Anterior cingulate cortex (tissue), 58 donors: ENCODE measurements at regions not wholly inside any gene's neighbourhood (a gene's known extent, or its start where the extent isn't known, plus 50 kb on each side); places are given as distances from the start of the nearest gene placed in this dataset.
A peak's percentile ranks its signal among the peaks of the same experiment; 100 is the strongest.
"Not testable (repeated sequence)": the region's sequence is repeated elsewhere in the genome, so short reads cannot be mapped to it uniquely, and the experiment has no call there.

Source experiments
- DNase-seq, 58 donors: peaks; one replicate each; lab custom pipeline; 2025; lab: John Stamatoyannopoulos, UW

DNA sequence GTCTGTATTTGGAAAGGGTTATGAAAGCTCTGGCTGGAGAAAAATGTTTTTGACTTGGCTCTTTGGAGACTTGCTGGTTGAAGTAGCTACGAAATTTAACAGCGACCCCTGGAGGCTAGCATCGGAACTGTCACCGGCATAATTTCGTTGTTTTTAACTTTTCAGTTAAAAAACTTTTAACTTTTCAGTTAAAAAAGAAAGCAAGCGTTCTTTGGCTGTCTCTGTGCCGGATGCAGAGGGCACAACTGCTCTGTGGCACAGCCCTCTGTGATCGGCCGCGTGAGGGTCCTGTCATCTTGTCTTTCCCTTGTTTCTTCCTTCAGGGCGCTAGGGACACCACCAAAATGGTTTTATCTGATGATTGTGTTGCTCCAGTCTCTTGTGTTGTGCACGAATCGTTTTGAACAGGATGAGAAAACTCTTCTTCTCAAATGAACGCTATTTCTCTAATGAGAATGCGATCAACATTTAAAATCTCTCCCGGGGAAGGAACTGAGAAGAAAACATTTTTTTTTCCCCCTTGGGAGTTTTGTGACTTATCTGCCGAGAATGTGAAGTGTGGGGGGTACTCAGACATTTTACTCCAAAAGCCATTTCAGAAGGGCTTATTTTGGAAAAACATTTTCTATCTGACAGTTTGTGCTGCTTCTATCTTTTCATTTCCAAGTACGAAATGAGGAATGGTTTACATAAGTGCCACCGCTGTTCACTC lies 57.1 kb downstream of the ADCYAP1 start:
- peak in 11 of 58 donors; percentile 1 to 31 (median 8) for DNase-seq

DNA sequence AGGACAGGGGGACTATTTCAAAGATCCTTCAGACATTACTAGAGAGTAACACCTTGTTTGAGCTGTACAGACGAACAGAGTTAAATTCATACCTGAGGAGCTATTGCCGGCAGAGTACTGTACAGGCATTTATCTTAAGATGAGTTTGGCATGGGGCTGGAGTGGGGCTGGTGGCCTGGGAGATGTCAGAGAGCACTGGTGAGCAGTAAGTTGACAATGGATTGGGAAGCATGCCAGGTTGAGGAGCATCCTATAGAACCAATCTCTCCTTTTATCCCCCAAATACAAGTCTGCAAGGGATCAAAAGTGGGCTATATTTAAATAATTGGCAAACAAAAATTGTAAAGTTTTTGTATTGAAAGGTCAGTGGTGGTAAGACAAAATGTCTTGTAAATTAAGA lies 58.6 kb downstream of the ADCYAP1 start:
- no peak for DNase-seq

DNA sequence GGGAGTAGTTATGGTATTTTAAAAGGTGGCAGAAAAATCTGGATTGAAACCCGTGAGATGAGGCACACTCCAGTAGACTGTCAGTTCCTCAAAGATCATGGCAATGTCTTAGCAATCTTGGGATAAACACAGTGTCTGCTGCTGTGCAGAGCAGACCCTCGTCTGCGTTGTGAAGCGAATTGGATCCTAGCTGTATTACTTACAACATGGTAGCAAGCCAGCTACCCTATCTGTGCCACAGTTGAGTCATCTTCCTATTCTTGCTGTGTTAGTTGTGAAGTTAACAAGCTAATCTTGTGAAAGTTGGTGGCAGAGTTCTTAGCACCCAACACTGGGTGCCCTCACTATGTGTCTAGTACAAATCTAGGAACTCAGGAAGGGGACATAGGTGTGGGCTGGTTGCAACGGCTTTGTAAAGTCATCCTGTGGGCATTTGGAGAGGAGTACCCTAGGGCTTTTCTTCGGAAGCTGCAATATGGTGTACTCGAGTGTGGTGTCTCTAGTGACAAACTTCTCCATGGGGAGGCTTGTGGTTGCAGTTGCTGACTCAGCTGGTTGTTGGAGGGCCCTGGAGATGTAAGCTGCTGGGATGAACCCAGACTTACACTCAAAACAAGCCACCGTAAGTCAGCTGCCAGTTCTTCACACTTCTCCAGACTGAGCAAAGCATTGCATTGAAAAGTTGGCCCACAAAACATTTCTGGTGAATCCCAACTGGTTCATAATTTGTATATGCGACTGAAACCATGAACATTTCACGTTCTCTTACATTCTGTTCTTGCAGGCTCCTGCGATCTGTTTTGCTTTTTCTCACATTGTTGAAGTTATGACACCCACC lies 61.5 kb downstream of the ADCYAP1 start:
- DNase-seq: peak in 1 of 58 donors; percentile 1

DNA sequence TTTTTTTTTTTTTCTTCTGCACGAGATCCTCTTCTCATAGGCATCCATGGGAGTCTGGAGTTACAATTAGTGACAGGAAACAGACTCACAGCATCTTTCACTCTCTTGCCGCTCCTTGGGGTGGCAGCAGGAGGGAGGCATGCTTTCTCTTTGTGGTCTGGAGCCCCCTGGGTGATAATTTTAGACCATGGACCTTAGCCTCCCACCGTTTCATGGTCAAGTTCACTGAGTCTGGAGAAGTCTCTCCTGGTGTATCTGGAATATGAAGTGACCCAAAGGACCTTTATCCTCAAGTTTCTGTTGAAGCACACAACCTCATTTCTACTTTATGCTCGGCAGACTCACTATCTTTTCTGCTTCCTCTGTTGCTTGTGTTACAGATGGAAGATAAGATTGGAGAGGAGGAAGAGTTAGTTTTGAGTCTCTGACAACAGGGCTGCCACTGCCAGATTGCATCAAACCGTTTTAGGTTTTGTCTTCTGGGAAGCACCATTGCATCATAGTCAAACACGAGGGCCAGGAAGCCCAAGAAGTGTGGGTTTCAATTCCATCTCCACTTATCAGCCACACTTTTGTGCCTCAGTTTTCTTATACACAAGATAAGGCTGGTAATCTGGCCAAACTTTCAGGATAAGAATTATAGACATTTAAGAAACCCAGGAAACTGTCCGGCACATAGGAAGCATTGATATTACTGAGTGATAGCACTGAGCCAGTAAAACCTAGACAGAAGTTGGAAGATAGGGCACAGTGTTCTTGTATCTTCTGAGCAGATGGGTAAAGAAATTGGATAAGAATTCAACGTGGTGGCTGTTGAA lies 62.3 kb downstream of the ADCYAP1 start:
- no peak for DNase-seq

DNA sequence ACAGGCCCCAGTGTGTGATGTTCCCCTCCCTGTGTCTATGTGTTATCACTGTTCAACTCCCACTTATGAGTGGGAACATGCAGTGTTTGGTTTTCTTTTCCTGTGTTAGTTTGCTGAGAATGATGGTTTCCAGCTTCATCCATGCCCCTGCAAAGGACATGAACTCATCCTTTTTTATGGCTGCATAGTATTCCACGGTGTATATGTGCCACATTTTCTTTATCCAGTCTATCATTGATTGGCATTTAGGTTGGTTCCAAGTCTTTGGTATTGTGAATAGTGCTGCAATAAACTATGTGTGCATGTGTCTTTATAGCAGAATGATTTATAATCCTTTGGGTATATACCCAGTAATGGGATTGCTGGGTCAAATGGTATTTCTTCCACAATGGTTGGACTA lies 64.2 kb downstream of the ADCYAP1 start:
- not testable (repeated sequence) for DNase-seq

DNA sequence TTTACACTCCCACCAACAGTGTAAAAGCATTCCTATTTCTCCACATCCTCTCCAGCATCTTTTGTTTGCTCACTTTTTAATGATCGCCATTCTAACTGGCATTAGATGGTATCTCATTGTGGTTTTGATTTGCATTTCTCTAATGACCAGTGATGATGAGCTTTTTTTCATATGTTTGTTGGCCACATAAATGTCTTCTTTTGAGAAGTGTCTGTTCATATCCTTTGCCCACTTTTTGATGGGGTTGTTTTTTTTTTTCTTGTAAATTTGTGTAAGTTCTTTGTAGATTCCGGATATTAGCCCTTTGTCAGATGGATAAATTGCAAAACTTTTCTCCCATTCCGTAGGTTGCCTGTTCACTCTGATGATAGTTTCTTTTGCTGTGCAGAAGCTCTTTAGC lies 64.6 kb downstream of the ADCYAP1 start:
- not testable (repeated sequence) for DNase-seq

DNA sequence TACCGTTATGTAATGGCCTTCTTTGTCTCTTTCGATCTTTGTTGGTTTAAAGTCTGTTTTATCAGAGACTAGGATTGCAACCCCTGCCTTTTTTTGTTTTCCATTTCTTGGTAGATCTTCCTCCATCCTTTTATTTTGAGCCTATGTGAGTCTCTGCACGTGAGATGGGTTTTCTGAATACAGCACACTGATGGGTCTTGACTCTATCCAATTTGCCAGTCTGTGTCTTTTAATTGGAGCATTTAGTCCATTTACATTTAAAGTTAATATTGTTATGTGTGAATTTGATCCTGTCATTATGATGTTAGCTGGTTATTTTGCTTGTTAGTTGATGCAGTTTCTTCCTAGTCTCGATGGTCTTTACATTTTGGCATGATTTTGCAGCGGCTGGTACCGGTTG lies 69.9 kb downstream of the ADCYAP1 start:
- DNase-seq: not testable (repeated sequence)

DNA sequence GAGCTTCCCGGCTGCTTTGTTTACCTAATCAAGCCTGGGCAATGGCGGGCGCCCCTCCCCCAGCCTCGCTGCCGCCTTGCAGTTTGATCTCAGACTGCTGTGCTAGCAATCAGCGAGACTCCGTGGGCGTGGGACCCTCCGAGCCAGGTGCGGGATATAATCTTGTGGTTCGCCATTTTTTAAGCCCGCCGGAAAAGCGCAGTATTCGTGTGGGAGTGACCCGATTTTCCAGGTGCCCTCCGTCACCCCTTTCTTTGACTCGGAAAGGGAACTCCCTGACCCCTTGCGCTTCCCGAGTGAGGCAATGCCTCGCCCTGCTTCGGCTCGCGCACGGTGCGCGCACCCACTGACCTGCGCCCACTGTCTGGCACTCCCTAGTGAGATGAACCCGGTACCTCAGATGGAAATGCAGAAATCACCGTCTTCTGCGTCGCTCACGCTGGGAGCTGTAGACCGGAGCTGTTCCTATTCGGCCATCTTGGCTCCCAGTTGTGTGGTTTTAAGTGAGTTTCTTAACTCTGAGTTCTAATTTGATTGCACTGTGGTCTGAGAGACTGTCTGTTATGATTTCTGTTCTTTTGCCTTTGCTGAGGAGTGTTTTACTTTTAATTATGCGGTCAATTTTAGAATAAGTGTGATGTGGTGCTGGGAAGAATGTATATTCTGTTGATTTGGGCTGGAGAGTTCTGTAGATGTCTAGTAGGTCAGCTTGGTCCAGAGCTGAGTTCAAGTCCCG lies 71.9 kb downstream of the ADCYAP1 start:
- DNase-seq: not testable (repeated sequence)

DNA sequence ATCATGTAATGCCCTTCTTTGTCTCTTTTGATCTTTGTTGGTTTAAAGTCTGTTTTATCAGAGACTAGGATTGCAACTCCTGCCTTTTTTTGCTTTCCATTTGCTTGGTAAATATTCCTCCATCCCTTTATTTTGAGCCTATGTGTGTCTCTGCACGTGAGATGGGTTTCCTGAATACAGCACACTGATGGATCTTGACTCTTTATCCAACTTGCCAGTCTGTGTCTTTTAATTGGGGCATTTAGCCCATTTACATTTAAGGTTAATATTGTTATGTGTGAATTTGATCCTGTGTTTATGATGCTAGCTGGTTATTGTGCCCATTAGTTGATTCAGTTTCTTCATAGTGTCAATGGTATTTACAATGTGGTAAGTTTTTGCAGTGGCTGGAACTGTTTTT lies 72.7 kb downstream of the ADCYAP1 start:
- DNase-seq: not testable (repeated sequence)

DNA sequence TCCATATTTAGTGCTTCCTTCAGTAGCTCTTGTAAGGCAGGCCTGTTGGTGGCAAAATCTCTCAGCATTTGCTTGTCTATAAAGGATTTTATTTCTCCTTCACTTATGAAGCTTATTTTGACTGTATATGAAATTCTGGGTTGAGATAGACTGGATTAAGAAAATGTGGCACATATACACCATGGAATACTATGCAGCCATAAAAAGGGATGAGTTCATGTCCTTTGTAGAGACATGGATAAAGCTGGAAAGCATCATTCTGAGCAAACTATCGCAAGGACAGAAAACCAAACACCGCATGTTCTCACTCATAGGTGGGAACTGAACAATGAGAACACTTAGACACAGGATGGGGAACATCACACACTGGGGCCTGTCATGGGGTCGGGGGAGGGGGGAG lies 73.1 kb downstream of the ADCYAP1 start:
- not testable (repeated sequence) for DNase-seq

DNA sequence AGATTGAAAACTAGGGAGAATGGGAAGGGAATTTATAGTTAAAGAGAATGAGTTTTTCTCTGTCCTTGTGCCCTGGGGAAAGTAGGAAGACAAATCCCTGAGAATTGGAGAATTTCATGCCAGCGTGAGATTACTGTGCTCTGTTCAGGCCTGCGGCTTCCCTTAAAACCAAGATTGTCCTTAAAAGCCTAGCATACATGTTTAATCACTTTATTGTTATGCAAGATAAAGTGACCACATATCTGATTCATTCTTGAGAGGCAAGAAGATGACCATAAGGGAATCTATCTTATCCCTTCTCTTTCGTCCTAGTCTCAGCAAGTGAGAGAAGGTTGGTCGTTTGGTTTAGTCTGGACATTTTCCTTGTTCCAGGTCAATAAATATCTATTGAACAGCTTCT lies 75.9 kb downstream of the ADCYAP1 start:
- no peak for DNase-seq

DNA sequence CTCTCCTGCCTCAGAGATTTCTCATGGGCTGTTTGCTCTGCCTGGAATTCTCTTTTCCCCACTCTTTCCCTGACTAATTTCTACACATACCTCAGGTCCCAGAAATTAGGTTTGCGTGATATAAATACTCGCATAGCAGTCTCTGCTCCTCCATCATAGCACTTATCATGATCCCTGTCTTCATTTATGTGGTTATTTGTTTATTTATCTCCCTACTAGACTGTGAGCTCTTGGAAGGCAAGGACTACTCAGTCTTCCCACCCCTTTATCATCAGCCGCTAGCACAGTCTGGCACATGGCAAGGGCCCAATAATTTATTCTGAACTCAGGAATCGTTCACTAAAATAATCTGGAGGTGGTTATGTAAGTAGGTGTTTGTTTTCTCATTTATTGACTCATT lies 79.3 kb downstream of the ADCYAP1 start:
- no peak for DNase-seq

DNA sequence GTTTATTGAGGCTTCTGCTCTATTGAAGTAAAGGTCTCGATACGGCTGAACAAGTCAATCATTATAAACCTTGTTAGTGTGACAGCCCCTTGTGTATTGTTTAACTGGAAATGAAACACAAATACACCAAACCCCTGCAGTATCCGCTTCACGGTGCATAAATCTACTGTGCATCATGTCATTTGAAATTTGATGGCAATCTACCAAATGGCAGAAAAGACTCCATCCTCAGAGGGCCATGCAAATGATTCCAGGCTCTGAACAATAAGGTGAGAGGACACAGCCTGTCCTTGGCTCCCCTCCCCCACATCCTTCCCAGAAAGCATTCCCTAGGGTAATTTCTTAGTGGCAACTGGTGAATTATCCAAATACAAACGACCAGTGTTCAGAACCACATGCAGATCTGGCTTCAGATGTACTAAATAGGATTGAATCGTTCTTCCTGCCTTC lies 80.6 kb downstream of the ADCYAP1 start:
- peak in 2 of 58 donors; percentile 11 to 31 for DNase-seq

DNA sequence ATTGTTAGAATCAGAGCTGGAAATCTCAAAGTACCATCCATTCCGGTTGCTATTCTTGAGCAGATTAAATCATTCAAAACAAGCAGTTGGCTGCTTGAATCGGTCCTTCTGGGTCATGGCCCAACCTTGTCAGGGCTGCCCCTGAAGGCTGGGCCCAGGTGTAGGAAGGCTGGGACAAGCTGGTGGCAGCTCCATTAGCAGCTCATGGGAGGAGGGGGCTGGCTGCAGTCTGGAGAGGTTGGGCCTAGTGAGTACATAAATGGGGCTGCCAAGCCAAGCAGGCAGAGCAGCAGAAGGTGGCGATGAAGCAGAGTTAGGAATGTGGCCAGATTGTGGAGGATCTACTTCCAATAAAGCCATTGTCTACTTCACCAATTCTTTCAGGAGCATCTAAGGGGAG lies 81.4 kb downstream of the ADCYAP1 start:
- no peak for DNase-seq

DNA sequence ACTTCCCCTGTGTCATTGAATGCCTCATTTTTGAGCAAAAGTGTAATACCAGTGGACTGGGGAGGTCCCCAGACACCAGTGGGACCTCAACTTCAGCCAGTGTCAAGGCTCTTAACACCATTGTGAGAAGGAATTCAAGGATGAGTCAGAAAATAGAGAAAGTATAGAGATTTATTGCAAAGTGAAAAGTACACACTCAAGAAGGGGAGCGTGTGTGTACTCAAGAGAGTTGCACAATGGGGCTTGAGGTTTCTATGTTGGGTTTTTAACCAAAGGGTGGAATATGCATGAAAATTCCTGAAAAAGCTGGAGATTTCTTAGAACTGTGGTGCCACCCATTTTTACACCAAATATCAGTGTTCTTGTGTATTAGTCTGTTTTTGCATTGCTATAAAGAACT lies 81.9 kb downstream of the ADCYAP1 start:
- DNase-seq: no peak

DNA sequence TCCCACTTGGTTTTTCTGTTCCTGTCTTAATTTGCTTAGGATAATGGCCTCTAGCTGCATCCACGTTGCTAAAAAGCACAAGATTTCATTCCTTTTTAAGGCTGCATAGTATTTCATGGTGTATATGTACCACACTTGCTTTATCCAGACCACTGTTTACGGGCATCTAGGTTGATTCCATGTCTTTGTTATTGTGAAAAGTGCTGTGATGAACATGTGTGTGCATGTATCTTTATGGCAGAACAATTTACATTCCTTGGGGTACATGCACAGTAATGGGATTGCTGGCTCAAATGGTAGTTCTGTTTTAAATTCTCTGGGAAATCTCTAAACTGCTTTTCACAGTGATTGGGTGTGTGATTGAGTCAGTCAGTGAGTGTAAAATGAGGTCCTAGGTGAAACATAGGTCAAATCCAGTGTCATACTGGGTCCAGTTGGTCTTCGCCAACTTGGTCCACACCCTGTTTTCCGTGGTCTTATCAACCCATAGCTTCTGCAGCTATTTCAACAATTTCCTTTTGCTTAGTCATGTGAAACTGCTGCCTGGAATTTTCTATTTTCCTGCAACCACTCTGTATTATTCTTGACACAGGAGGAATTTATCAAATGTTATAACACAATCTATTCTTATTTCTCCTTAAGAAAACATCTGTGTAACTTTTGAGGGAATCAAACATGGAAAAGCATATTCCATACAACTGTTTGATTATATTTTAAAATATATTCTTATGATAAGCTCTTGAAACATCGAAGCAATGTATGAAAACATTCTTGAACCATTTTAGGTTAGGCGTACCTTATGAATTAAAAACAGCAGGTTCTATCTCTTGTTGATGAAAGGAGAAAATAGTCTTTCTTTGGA lies 82.9 kb downstream of the ADCYAP1 start:
- DNase-seq: no peak

DNA sequence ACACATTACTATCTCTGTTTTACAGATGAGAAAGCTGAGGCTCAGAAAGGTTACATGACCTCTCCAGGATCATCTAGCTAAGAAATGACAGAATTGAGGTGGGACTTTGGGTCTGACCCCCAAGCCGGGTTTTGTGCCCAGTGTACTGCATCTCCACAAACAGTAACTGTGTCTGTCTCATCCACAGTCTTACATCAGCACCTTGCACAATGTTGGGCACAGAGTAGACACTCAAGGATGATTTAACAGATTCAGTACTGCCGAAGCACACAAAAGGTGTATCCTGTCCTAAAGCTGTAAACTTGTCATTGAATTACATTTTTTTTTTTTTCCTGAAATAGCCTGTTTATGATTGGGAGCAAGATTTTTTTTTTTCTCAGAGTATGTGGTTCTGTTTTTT lies 84.8 kb downstream of the ADCYAP1 start:
- no peak for DNase-seq

DNA sequence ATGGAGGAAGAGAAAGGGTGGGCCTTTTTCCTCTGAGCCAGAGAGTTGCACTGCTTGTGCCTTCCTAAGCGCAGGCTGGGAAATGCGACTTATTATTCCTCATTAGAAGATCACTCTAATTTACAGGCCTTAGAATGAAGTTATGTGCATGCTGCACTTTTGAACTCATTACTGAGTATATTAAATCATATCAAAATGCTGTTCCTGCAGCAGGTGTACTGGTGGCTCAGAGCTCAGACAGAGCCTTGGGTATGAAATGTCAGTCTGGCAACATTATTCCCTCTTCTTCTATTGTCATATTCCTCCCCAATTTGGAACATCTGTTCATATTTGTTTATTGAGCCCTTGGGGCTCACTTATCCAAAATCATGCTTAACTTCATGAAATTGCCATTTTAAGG lies 85.5 kb downstream of the ADCYAP1 start:
- no peak for DNase-seq

DNA sequence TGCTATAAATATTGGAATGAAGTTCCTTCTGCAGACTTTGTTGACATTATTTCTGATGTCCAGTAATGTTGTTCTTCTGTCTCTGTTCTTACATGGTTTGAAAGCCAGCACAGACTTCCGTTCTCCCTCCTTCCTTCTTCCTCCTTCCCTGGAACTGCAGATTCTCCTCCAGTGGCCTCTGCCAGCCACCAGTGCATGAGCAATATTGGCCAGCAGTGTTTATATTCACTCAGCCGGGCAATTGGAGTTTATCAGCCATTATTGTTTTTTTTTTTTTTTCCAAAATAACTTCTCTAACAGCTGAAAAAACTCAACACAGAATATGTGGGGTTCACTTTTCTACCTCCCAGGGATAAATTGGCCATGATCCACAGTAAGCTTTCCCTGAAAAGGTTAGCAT lies 86.8 kb downstream of the ADCYAP1 start:
- DNase-seq: no peak
